ENCODE measurements at regions not wholly inside any gene's neighbourhood (a gene's known extent, or its start where the extent isn't known, plus 50 kb on each side); places are given as distances from the start of the nearest gene placed in this dataset.

GRCh38 chr5:28877050-28877449 lies 1838.7 kb upstream of the CDH9 start:
- Histone ChIP-seq H3K79me1 (ENCODE audit: low read depth, low read length) (no peaks in the 10 kb centered on the region), H3K4me2 (ENCODE audit: insufficient read depth in 1 of 2, low read depth in 2 of 2, low read length in 2 of 2) (no peak overlapping the region), H4K5ac (ENCODE audit: insufficient read length, low read depth, low read length) (no peak overlapping the region), H3K23ac (ENCODE audit: insufficient read length) (no peak overlapping the region), H4K8ac (ENCODE audit: extremely low read depth, insufficient read depth, low read length) (no peak overlapping the region), H2BK15ac (ENCODE audit: low read length) (no peak overlapping the region), H2AFZ (ENCODE audit: low read length) (no peak overlapping the region), H3K4ac (replicated peaks; ENCODE audit: insufficient read length, low read depth, low read length) (no peak overlapping the region), H3K18ac (ENCODE audit: extremely low read depth, low read length) (no peak overlapping the region), H3K9me3 (ENCODE audit: insufficient read depth in 2 of 2, low read depth in 1 of 2, low read length in 1 of 2) (no peaks in the 10 kb centered on the region), H3K23me2 (ENCODE audit: low read depth, low read length) (no peaks in the 10 kb centered on the region), H3K4me3 (ENCODE audit: extremely low read depth in 1 of 4, insufficient read depth in 2 of 4, low read depth in 3 of 4, low read length in 4 of 4) (no peak overlapping the region), H3K14ac (ENCODE audit: insufficient read length) (no peak overlapping the region), H4K91ac (replicated peaks; ENCODE audit: insufficient read length, low read length) (no peak overlapping the region), H2BK5ac (ENCODE audit: low read depth, low read length) (no peak overlapping the region), H2BK120ac (replicated peaks; ENCODE audit: low read depth, low read length) (no peak overlapping the region), H2BK20ac (ENCODE audit: low read length) (no peak overlapping the region), H2BK12ac (ENCODE audit: low read depth, low read length) (no peak overlapping the region), H3K56ac (replicated peaks; ENCODE audit: insufficient read length, low read depth, low read length) (no peak overlapping the region), H3K27me3 (replicated peaks in 1 of 4; ENCODE audit: control insufficient read depth in 3 of 4, extremely low read depth in 1 of 4, insufficient read depth in 3 of 4, low read length in 3 of 4) (no peaks in the 10 kb centered on the region), H2AK5ac (ENCODE audit: low read depth, low read length) (no peak overlapping the region), H3K36me3 (ENCODE audit: control insufficient read depth in 2 of 4, insufficient read depth in 4 of 4, low read length in 3 of 4) (no peaks in the 10 kb centered on the region), H3K79me2 (ENCODE audit: control insufficient read depth in 1 of 2, insufficient read depth in 2 of 2, low read length in 2 of 2) (no peaks in the 10 kb centered on the region), H3K27ac (ENCODE audit: low read depth, low read length) (no peak overlapping the region), H4K20me1 (replicated peaks in 1 of 2; ENCODE audit: control insufficient read depth in 1 of 2, insufficient read depth in 2 of 2, low read length in 2 of 2) (no peaks in the 10 kb centered on the region), H3K4me1 (replicated peaks in 1 of 4; ENCODE audit: control insufficient read depth in 3 of 4, insufficient read depth in 4 of 4, low read length in 3 of 4) (no peaks in the 10 kb centered on the region), H3K9ac (replicated peaks in 1 of 4; ENCODE audit: extremely low read depth in 1 of 4, low read depth in 3 of 4, low read length in 3 of 4) (no peak overlapping the region)
- CTCF ChIA-PET (ENCODE audit: partially characterized antibody) = no interaction called here
- POLR2A ChIA-PET (ENCODE audit: partially characterized antibody) = no interaction called here
- FAIRE-seq = no peak
- DNase-seq (ENCODE audit: low read depth in 1 of 2, low spot score in 2 of 2) = no peak
- TF ChIP-seq RFX5 (IDR thresholded peaks at IDR 0.05; ENCODE audit: borderline replicate concordance, low read depth, low read length) (no peak), SRF (IDR thresholded peaks at IDR 0.05; ENCODE audit: low read depth, low read length) (no peak), EGR1 (IDR thresholded peaks at IDR 0.05; ENCODE audit: borderline replicate concordance, low read depth, low read length) (no peak), TEAD4 (IDR thresholded peaks at IDR 0.05; ENCODE audit: low read depth, low read length) (no peak), ATF2 (IDR thresholded peaks at IDR 0.05; ENCODE audit: low read length) (no peak), TAF7 (optimal IDR thresholded peaks at IDR 0.05; ENCODE audit: borderline replicate concordance, low read depth, low read length) (no peak), RXRA (IDR thresholded peaks at IDR 0.05; ENCODE audit: insufficient read depth, low read depth, low read length) (no peak), BCL11A (IDR thresholded peaks at IDR 0.05; ENCODE audit: low read depth in 2 of 2, low read length in 2 of 2) (no peak), EP300 (IDR thresholded peaks at IDR 0.05; ENCODE audit: borderline replicate concordance in 1 of 2, low read depth in 2 of 2, low read length in 2 of 2) (no peak), TCF12 (IDR thresholded peaks at IDR 0.05; ENCODE audit: low read depth, low read length) (no peak), ATF3 (IDR thresholded peaks at IDR 0.05; ENCODE audit: insufficient read depth, low read depth, low read length) (no peak)

All from H1 (cell line).